Stimulated activated CD8-positive, alpha-beta memory T cell treated with anti-CD3 and anti-CD28 coated beads, Interleukin-12 subunit alpha, Interleukin-12 subunit beta, amount 100 ng/mL, for 4 hours (primary cell): ENCODE measurements at regions not wholly inside any gene's neighbourhood (a gene's known extent, or its start where the extent isn't known, plus 50 kb on each side); places are given as distances from the start of the nearest gene placed in this dataset.
"Not testable (repeated sequence)": the region's sequence is repeated elsewhere in the genome, so short reads cannot be mapped to it uniquely, and the experiment has no call there.

Experiments
- DNase-seq: peaks from one replicate; pipeline ENCODE4 v3.0.0-alpha.2; 2020; ENCODE audit warnings: low read depth

DNA sequence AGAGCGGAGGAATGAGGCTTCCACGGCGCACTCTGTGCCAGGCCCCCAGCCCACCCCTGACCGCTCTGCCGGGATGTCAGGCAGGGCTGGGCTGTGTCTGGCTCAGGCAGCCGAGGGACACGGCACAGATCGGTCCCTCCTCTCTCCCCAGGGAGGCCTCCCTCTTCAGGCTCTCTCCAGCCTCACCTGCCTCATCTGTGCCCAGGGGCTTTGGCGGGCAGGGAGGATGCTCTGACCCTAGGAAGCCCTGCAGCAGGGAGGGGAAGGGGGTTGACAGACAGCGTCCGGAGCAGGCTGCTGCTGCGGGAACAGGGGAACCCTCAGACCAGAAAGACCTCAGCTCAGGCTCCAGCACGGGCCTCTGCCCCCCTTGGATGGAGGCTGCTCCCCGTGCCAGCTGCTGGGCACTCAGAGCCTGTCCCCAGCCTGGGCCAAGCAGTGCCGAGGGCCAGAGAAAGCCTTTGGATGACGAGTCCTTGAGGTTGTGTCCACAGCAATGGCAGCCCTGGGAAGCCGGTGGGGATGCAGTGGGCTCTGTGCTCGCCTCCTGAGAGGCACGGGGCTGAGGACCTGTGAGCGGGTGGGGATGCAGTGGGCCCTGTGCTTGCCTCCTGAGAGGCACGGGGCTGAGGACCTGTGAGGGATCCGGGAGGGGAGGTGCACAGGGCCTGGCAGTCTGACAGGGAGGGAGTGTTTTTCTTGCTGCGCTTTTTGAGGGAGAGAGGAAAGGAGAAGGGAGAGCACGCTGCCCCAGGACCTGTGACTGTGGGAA, 66.9 kb downstream of the FOXL3 start:
- no peak for DNase-seq

DNA sequence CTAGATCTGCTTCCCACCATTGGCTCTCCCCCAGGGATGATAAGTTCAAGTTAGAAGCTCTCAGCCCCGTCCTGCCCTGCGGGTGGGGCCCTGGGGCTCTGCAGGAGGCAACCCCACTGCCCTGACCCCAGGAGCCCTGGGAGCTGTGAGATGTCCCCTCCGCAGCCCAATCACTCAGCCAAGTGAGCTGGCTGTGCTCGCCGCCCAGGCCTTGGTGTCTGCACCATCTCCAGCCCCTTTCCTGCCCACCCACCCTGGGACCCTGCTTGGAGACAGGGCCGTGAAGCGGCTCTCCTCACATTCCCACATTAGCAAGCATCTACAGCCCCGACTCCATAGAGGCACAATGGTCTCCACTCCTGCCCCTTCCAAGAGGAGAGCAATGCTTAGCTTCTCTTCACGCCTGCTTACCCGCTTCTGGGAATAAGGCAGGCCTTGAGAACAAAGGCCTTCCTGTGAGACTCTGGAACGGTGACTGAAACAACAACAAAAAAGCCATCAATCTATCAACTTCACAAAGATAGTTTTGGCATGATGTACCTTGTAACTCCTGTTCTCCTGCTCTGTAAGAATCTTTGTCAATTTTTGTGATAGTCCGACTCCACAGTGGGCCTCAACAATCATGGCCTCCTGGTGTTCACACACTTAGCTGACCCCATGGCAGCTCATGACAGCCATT, 67.7 kb downstream of the FOXL3 start:
- DNase-seq, result no peak

- no peak for DNase-seq
These were observed 68.4 kb downstream of the FOXL3 start for GRCh38 chr7:358352-358751.

DNA sequence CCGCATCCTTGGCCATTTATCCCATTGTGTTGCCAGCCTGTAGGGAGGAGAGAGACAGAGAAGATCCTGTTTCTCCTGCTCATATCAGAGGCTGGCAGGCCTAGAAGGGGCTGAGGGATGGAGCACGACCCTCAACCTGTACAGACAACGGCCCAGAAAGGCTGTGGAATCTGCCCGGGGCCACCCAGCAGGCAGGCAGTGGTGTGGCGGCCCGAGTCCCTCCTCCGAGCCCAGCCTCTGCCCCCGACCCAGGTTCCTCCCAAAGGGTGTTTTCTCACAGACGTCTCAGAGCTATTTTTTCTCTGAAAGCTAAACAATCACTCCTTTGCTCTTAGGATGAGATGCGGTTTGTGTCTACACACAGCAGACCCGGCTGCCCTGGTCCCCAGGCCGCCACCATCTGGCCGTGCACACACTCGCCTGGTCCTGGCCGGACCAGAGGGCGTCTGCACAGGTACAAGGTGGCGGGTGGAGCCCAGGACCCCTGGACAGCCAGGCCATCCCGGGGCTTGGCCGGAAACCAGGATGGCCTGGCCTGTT, 69.3 kb downstream of the FOXL3 start:
- no peak for DNase-seq

DNA sequence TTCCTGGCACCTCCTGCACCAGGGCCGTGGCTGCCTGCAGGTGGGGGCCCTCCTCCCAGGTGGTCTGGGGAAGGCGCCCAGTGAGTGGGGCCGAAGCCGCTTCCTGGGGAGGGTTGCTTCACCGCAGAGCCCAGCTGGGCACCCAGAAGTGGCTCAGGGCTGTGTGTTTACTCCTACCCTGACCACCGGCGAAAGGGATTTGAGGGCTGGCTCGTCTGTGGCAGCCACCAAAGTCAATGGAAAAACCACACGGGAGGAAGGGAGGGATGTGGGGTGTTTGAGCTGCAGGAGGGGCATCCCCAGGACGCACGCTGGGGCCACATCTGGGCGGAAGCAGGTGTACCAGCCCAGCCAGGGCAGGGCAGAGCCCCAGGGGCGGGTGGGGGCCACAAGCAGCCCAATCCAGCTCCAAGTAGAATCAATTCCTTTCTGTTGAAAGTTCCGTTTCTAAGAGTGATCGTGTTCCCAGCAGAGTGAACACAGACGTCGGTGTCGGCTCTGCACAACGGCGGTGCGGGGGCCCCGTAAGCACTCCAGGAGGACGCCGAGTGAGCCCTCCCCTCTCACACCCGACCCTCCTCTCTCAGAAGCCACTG, 69.9 kb downstream of the FOXL3 start:
- no peak for DNase-seq

DNA sequence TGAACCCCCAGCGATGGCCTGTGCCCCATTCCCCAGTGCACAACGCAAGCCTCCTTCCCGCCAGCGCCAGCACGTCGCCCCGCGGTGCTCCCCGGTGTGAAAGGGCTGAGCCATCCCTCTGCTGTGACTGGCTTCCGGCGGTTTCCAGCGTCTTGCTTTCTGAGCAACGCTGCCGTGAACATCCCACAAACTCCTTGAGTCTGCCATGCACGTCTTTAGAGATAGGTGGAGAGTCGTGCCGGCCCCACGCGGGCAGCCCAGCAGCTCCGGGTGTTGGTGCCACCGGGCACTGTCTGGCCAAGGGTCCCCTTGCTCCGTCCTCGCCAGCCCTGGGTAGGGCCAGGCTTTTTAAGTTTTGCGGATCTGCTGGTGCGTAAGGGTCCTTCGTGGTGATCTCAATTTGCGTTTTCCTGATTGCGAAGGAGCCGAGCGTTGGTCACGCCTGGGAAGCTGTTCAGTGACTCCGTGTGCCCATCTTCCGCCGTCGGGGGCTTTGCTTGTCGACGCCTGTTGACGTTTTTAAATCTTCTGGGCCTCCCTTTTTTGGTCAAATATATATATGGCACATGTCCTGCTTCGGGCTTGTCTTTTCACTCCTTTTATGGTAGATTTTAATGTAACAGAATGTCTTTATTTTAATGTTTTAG, 70.6 kb downstream of the FOXL3 start:
- DNase-seq, result no peak

DNA sequence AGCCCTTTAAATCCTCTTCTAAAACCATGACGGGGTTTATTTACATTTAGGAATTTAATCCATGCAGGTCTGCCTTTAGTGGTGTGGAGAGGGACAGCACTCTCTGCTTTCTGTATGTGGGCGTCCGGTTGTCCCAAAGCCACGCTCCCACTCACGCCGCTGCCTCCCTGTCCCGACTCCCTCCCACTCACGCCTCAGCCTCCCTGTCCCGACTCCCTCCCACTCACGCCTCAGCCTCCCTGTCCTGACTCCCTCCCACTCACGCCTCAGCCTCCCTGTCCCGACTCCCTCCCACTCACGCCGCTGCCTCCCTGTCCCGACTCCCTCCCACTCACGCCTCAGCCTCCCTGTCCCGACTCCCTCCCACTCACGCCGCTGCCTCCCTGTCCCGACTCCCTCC, 71.2 kb downstream of the FOXL3 start:
- not testable (repeated sequence) for DNase-seq

DNA sequence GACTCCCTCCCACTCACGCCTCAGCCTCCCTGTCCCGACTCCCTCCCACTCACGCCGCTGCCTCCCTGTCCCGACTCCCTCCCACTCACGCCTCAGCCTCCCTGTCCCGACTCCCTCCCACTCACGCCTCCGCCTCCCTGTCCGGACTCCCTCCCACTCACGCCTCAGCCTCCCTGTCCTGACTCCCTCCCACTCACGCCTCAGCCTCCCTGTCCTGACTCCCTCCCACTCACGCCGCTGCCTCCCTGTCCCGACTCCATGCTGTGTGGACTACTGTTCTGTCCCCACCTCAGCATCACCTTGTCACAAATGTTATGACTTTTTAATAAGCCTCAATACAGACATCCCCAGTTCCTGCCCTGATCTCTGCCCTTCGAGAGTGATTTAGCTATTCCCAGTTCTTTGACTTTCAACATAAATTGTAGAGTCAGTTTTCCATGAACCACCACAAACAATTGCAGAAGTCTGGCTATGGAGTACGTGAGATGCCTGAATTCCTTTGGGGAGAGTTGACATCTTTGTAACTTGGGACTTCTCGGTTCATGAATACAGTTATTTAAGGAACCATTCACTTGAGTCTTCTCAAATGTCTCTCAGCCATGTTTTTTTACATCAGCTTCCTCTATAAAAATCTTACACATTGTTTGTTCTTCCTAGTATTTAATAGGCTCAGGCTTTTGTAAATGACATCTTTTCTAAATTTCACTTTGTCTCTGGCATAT, 71.9 kb downstream of the FOXL3 start:
- no peak for DNase-seq

GRCh38 chr7:362402-363096, 72.6 kb downstream of the FOXL3 start:
- DNase-seq, result no peak

DNA sequence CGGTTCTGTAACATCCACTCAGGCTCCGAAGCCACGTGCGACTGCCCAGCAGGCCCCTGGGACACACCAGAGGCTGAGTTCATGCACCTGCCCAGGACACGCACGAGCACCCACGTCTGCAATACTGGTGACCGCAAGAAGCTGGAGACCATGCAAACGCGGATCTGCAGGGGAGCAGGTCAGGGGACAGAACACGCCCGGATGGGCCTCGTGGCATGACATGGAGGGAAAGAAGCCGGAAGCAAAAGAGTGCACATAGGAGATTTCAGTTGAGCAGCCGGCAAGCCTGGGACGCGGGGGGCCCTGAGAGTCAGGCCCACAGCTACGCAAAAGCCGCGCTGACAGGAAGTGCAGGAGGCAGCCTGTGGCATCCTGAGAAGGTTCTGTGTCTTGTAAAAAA, 73.7 kb downstream of the FOXL3 start:
- DNase-seq, result no peak

- no peak for DNase-seq
These were observed 74.6 kb downstream of the FOXL3 start for GRCh38 chr7:364536-364935.

DNA sequence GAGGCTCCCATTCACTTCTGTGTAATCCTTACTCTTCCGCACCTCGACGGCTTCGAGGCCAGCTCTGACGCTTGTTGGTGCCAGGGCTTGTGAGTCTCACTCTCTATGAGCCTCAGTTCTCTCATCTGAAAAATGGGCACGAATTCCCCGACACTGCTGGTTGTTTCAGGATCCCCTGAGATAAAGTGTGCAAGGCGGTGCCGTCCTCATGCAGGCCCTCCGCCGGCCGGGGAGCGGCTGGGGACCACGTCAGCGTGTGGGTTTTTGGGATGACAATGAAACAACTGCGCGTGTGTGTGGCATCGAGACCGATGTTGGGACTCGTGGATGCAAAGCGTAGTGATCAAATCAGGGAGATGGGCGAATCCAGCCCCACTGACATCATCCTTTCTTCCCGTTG, 75.6 kb downstream of the FOXL3 start:
- DNase-seq, result no peak

- DNase-seq, result no peak
These were observed 76.3 kb downstream of the FOXL3 start for GRCh38 chr7:366161-366803.

DNA sequence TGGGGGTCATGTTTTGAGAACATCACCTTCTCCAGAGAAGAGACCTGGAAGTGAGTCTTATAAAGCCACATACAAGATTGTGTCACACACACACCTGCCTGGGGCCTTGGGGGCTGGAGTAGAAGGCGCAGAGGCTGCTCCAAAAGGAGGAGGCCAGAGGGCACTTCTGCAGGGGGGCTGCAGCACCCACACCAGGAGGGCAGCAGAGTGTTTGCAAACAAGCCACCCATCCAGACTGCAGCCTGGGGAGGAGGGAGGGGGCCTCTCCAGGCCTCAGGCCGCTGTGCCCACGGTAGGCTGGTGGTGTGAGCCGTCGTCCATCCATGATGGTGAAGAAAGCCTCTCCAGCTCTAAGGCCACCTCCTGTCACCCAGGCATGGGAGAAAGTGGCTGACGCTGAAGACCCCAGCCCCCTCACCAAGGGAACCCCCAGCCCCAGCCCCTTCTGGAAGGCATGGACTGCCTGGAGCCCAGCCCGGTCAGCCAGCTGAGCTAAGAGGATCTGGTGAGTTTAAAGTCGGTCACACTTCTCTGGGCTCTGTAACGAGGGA, 77.5 kb downstream of the FOXL3 start:
- DNase-seq, result no peak

GRCh38 chr7:368651-369475, 78.9 kb downstream of the FOXL3 start:
- no peak for DNase-seq

GRCh38 chr7:369476-370258, 79.7 kb downstream of the FOXL3 start:
- DNase-seq, result no peak

- DNase-seq, result no peak
These were observed 80.3 kb downstream of the FOXL3 start for GRCh38 chr7:370259-370625.

DNA sequence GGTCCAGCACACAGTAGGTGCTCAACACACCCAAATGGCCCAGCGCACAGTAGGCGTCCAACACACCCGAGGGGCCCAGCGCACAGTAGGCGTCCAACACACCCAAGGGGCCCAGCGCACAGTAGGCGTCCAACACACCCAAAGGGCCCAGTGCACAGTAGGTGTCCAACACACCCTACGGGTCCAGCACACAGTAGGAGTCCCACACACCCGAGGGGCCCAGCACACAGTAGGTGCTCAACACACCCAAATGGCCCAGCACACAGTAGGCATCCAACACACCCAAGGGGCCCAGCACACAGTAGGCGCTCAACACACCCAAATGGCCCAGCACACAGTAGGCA, 80.8 kb downstream of the FOXL3 start:
- no peak for DNase-seq
